ENCODE measurements at regions not wholly inside any gene's neighbourhood (a gene's known extent, or its start where the extent isn't known, plus 50 kb on each side); places are given as distances from the start of the nearest gene placed in this dataset.

DNA sequence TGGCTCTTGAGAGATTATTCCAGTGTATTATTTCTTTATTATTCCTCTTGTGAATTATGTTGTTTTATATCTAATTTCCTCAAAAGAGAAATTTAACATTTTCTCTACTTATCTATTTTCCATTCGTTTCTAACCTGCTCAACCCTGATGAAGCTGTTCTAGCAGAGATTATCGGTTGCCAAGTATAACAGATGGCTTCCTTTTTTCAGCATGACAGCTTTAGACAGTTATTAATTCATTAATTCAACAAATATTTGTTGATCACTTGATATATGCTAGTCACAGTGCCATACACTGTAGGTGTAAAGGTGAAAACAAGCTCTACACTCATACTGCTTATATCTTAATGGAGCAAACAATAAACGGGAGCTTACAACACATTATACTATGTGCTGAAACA lies 137.9 kb upstream of the UBE2E3 start (continued):
- no peak for TF ChIP-seq ZNF521 (tag by site-specific recombination; IDR thresholded peaks at IDR 0.05)
- no peak for TF ChIP-seq ZNF548 (tag by site-specific recombination; IDR thresholded peaks at IDR 0.05)
- TF ChIP-seq, protein P1, sequence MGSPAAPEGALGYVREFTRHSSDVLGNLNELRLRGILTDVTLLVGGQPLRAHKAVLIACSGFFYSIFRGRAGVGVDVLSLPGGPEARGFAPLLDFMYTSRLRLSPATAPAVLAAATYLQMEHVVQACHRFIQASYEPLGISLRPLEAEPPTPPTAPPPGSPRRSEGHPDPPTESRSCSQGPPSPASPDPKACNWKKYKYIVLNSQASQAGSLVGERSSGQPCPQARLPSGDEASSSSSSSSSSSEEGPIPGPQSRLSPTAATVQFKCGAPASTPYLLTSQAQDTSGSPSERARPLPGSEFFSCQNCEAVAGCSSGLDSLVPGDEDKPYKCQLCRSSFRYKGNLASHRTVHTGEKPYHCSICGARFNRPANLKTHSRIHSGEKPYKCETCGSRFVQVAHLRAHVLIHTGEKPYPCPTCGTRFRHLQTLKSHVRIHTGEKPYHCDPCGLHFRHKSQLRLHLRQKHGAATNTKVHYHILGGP (tag by site-specific recombination; IDR thresholded peaks at IDR 0.05): no peak
- no peak for TF ChIP-seq YY1 (tag by site-specific recombination; IDR thresholded peaks at IDR 0.05)
- TF ChIP-seq HOXD13 (CRISPR knock-in tag; IDR thresholded peaks at IDR 0.05; ENCODE audit: borderline replicate concordance): no peak
- no peak for TF ChIP-seq ZNF571 (tag by site-specific recombination; IDR thresholded peaks at IDR 0.05)
- TF ChIP-seq ZNF146 (tag by site-specific recombination; IDR thresholded peaks at IDR 0.05): no peak
- TF ChIP-seq ZNF555 (tag by site-specific recombination; conservative IDR thresholded peaks at IDR 0.05): no peak
- no peak for TF ChIP-seq ZSCAN30 (tag by site-specific recombination; IDR thresholded peaks at IDR 0.05)
- TF ChIP-seq ZNF114 (tag by site-specific recombination; IDR thresholded peaks at IDR 0.05): no peak

DNA sequence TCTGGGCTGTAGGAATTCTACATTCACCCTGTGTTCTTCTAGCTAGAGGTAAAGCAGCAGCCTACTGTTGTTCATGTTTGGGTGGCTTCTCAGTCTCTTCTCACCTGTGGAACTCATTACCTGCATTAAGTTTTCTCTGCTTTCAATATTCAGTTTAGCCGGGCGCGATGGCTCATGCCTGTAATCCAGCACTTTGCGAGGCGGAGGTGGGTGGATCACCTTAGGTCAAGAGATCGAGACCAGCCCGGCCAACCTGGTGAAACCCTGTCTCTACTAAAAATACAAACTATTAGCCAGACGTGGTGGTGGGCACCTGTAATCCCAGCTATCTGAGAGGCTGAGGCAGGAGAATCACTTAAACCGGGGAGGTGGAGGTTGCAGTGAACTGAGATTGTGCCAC lies 139.8 kb upstream of the UBE2E3 start:
- ChIA-PET POLR2A (no interaction called here), CTCF (interaction anchor here (0.6 kb wide), 1 partner anchor 259 kb away, joined by 3 read pairs; no protein-coding TSS in a partner anchor)
- no peaks in the 10 kb centered on the region for H3K36me3 ChIP-seq (ENCODE audit: control insufficient read depth in 2 of 2, insufficient read depth in 1 of 2, low read length in 2 of 2)
- no peak overlapping the region for H3K4me3 ChIP-seq (ENCODE audit: low read depth, low read length)
- H3K9me3 ChIP-seq (ENCODE audit: control insufficient read depth, insufficient read depth, low read depth, low read length): no peaks in the 10 kb centered on the region
- no peak overlapping the region for H3K27ac ChIP-seq (ENCODE audit: extremely low read depth, low read depth, low read length)
- no peaks in the 10 kb centered on the region for H3K4me1 ChIP-seq (ENCODE audit: control insufficient read depth, insufficient read depth, low read length)
- TF ChIP-seq ZNF23 (tag by site-specific recombination; IDR thresholded peaks at IDR 0.05; ENCODE audit: borderline replicate concordance): no peak
- TF ChIP-seq, protein P1 (tag by site-specific recombination; IDR thresholded peaks at IDR 0.05): no peak
- TF ChIP-seq KLF10 (tag by site-specific recombination; IDR thresholded peaks at IDR 0.05): no peak
- TF ChIP-seq, protein P2, sequence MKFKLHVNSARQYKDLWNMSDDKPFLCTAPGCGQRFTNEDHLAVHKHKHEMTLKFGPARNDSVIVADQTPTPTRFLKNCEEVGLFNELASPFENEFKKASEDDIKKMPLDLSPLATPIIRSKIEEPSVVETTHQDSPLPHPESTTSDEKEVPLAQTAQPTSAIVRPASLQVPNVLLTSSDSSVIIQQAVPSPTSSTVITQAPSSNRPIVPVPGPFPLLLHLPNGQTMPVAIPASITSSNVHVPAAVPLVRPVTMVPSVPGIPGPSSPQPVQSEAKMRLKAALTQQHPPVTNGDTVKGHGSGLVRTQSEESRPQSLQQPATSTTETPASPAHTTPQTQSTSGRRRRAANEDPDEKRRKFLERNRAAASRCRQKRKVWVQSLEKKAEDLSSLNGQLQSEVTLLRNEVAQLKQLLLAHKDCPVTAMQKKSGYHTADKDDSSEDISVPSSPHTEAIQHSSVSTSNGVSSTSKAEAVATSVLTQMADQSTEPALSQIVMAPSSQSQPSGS (tag by site-specific recombination; IDR thresholded peaks at IDR 0.05; ENCODE audit: low read depth): no peak
- TF ChIP-seq BCL11B (tag by site-specific recombination; IDR thresholded peaks at IDR 0.05; ENCODE audit: low read depth): no peak
- TF ChIP-seq, protein P3, sequence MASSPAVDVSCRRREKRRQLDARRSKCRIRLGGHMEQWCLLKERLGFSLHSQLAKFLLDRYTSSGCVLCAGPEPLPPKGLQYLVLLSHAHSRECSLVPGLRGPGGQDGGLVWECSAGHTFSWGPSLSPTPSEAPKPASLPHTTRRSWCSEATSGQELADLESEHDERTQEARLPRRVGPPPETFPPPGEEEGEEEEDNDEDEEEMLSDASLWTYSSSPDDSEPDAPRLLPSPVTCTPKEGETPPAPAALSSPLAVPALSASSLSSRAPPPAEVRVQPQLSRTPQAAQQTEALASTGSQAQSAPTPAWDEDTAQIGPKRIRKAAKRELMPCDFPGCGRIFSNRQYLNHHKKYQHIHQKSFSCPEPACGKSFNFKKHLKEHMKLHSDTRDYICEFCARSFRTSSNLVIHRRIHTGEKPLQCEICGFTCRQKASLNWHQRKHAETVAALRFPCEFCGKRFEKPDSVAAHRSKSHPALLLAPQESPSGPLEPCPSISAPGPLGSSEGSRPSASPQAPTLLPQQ (tag by site-specific recombination; IDR thresholded peaks at IDR 0.05): no peak
- TF ChIP-seq ZNF433 (tag by site-specific recombination; IDR thresholded peaks at IDR 0.05; ENCODE audit: low read depth): no peak
- TF ChIP-seq ZNF785 (tag by site-specific recombination; IDR thresholded peaks at IDR 0.05): no peak
- no peak for TF ChIP-seq KLF1 (tag by site-specific recombination; IDR thresholded peaks at IDR 0.05)

DNA sequence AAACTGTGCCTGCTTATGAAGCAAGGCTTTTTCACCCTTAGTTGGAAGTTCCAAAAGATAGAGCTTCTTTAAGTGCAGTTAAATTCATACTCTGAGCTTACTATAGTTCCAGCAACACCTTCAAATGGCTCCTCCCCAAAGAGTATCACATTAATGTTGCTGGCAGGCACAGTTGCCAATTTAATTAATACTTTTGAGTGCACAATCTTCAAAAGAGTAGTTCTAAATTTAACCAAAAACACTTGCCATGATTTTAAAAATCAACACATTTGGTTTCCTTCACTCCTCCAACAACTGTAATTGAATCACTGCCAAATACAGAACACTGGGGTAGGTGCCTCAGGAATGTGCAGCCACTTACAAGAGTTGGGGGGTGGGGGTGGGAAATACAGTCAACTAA lies 150.6 kb upstream of the UBE2E3 start:
- no peaks in the 10 kb centered on the region for H3K4me1 ChIP-seq (ENCODE audit: control insufficient read depth, insufficient read depth, low read length)
- H3K4me3 ChIP-seq (ENCODE audit: low read depth, low read length): no peak overlapping the region
- H3K36me3 ChIP-seq (ENCODE audit: control insufficient read depth in 2 of 2, insufficient read depth in 1 of 2, low read length in 2 of 2): no peaks in the 10 kb centered on the region
- ChIA-PET POLR2A (no interaction called here), CTCF (interaction anchor here (0.8 kb wide), 1 partner anchor 311 kb away, joined by 5 read pairs; no protein-coding TSS in a partner anchor)
- no peaks in the 10 kb centered on the region for H3K9me3 ChIP-seq (ENCODE audit: control insufficient read depth, insufficient read depth, low read depth, low read length)
- no peak for TF ChIP-seq MYNN (tag by site-specific recombination; IDR thresholded peaks at IDR 0.05; ENCODE audit: borderline replicate concordance)
- H3K27ac ChIP-seq (ENCODE audit: extremely low read depth, low read depth, low read length): no peak overlapping the region
